Liver (tissue), 8 donors: ENCODE measurements at regions not wholly inside any gene's neighbourhood (a gene's known extent, or its start where the extent isn't known, plus 50 kb on each side); places are given as distances from the start of the nearest gene placed in this dataset.

Source experiments
- DNase-seq: peaks from one replicate; pipeline ENCODE4 v3.0.0-alpha.2; 2017; ENCODE audit warnings: low spot score
- H3K27ac ChIP-seq, 2 donors: one replicate each; pipeline ENCODE4 v1.7.0; 2013; ENCODE audit warnings: inconsistent platforms in 2 of 2, low read length in 2 of 2, control low read depth in 1 of 2, low read depth in 1 of 2, mild to moderate bottlenecking in 1 of 2
- H3K27me3 ChIP-seq, 4 donors: one replicate each; pipeline versions ENCODE4 v1.6.1 to v1.7.0; 2013; ENCODE audit warnings: low read length in 3 of 4, inconsistent platforms in 1 of 4, mild to moderate bottlenecking in 1 of 4, moderate library complexity in 1 of 4; ENCODE audit not compliant: control insufficient read depth in 4 of 4, insufficient read depth in 4 of 4
- H3K36me3 ChIP-seq, 4 donors: one replicate each; pipeline versions ENCODE4 v1.6.1 to v1.7.0; 2013; ENCODE audit warnings: low read length in 3 of 4, mild to moderate bottlenecking in 3 of 4, low read depth in 1 of 4, moderate library complexity in 1 of 4; ENCODE audit not compliant: control insufficient read depth in 4 of 4, insufficient read depth in 3 of 4
- H3K4me1 ChIP-seq, 4 donors: one replicate each; pipeline versions ENCODE4 v1.6.1 to v1.7.0; 2013; ENCODE audit warnings: low read length in 3 of 4, mild to moderate bottlenecking in 3 of 4, moderate library complexity in 1 of 4; ENCODE audit not compliant: control insufficient read depth in 4 of 4, insufficient read depth in 4 of 4
- H3K4me3 ChIP-seq, 3 donors: one replicate each; pipeline versions ENCODE4 v1.6.1 to v1.7.0; 2013; ENCODE audit warnings: low read length in 3 of 3, control low read depth in 1 of 3, low read depth in 1 of 3, mild to moderate bottlenecking in 1 of 3
- H3K9ac ChIP-seq, 2 donors: one replicate each; pipeline ENCODE4 v1.7.0; 2013; ENCODE audit warnings: low read length in 2 of 2, mild to moderate bottlenecking in 2 of 2, moderate library complexity in 2 of 2, control low read depth in 1 of 2, low read depth in 1 of 2
- H3K9me3 ChIP-seq, 4 donors: one replicate each; pipeline versions ENCODE4 v1.6.1 to v1.7.0; 2013; ENCODE audit warnings: low read length in 3 of 4; ENCODE audit not compliant: control insufficient read depth in 4 of 4
- EGR1 ChIP-seq, 2 donors: IDR thresholded peaks; 2 replicates each; pipeline ENCODE4 v1.6.1; 2016 to 2018; ENCODE audit warnings: antibody characterized with exemption in 2 of 2, low read depth in 2 of 2
- FOXA1 ChIP-seq: IDR thresholded peaks from 2 replicates; pipeline ENCODE4 v1.6.1; 2016; ENCODE audit warnings: antibody characterized with exemption
- FOXA2 ChIP-seq: IDR thresholded peaks from 2 replicates; pipeline ENCODE4 v1.6.1; 2016; ENCODE audit warnings: antibody characterized with exemption
- GABPA ChIP-seq, 2 donors: IDR thresholded peaks in 1 of 2; conservative IDR thresholded peaks in 1 of 2; 2 replicates each; pipeline ENCODE4 v1.6.1; 2016; ENCODE audit warnings: antibody characterized with exemption in 2 of 2, mild to moderate bottlenecking in 1 of 2, moderate library complexity in 1 of 2
- HNF4A ChIP-seq, 2 donors: conservative IDR thresholded peaks; 2 replicates each; pipeline ENCODE4 v1.6.1; 2016; ENCODE audit warnings: antibody characterized with exemption in 2 of 2, mild to moderate bottlenecking in 2 of 2
- HNF4G ChIP-seq: IDR thresholded peaks from 2 replicates; pipeline ENCODE4 v1.6.1; 2016; ENCODE audit warnings: antibody characterized with exemption
- JUND ChIP-seq, 2 donors: IDR thresholded peaks; 2 replicates each; pipeline ENCODE4 v1.6.1; 2016; ENCODE audit warnings: antibody characterized with exemption in 2 of 2
- NR2F2 ChIP-seq: IDR thresholded peaks from 2 replicates; pipeline ENCODE4 v1.6.1; 2016; ENCODE audit warnings: antibody characterized with exemption
- RAD21 ChIP-seq, 2 donors: IDR thresholded peaks; 2 replicates each; pipeline ENCODE4 v1.6.1; 2016; ENCODE audit warnings: antibody characterized with exemption in 2 of 2, mild to moderate bottlenecking in 2 of 2
- RXRA ChIP-seq, 2 donors: IDR thresholded peaks; 2 replicates each; pipeline ENCODE4 v1.6.1; 2017 to 2018; ENCODE audit warnings: antibody characterized with exemption in 2 of 2, mild to moderate bottlenecking in 1 of 2
- SP1 ChIP-seq: IDR thresholded peaks from 2 replicates; pipeline ENCODE4 v1.6.1; 2018; ENCODE audit warnings: antibody characterized with exemption, mild to moderate bottlenecking
- TAF1 ChIP-seq: conservative IDR thresholded peaks from 2 replicates; pipeline ENCODE4 v1.6.1; 2016; ENCODE audit warnings: antibody characterized with exemption, mild to moderate bottlenecking
- YY1 ChIP-seq: IDR thresholded peaks from 2 replicates; pipeline ENCODE4 v1.6.1; 2016; ENCODE audit warnings: antibody characterized with exemption, mild to moderate bottlenecking
- WGBS: extraction: QIAGEN DNeasy Blood & Tissue Kit; methylation state at CpG from one replicate; pipeline ENCODE4 v1.1.7; 2013; 5-methylcytosine and 5-hydroxymethylcytosine counted together
- TF ChIP-seq, protein P1 (sequence below): fragments of 150-350 bp; IDR thresholded peaks from 2 replicates; pipeline ENCODE4 v1.5.1; 2017; ENCODE audit warnings: improper control_type of control experiment, low read depth, low read length; ENCODE audit not compliant: missing input control
- TF ChIP-seq, protein P2 (sequence below): IDR thresholded peaks from 2 replicates; pipeline ENCODE4 v1.6.1; 2016; ENCODE audit warnings: antibody characterized with exemption, mild to moderate bottlenecking
- TF ChIP-seq, protein P3 (sequence below): IDR thresholded peaks from 2 replicates; pipeline ENCODE4 v1.6.1; 2016; ENCODE audit warnings: antibody characterized with exemption
- TF ChIP-seq, protein P4 (sequence below): IDR thresholded peaks from 2 replicates; pipeline ENCODE4 v1.6.1; 2016; ENCODE audit warnings: antibody characterized with exemption
- TF ChIP-seq, protein P5 (sequence below): IDR thresholded peaks from 2 replicates; pipeline ENCODE4 v1.6.1; 2016; ENCODE audit warnings: antibody characterized with exemption
- donor health status: healthy.
- donor health status: healthy.
- donor health status: healthy.
- donor health status: healthy.
- donor health status: healthy.

DNA sequence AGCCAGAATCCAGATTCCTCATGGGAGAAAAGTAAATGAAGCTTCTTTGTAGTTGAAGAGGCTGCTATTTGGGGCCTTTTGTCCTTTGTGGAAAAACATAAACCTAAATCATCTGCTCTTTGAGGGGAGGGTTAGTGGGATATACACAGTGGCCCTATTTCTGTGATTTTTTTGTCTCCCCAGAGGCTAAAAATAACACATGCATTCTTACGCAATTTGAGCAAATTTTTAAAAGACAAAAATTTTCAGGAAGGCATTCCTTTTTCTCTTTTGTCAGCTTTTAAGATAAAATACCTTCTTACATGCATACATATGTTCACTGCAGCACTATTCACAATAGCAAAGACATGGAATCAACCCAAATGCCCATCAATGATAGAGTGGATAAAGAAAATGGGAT, 165.5 kb downstream of the AXIN2 start:
- Histone ChIP-seq H3K27ac (no peak overlapping the region), H3K4me1 (no peaks in the 10 kb centered on the region), H3K36me3 (no peaks in the 10 kb centered on the region), H3K9ac (no peak overlapping the region), H3K27me3 (peaks cover 0 to 4% (median 0%) of the 10 kb centered on the region in 4 donors), H3K9me3 (no peaks in the 10 kb centered on the region), H3K4me3 (no peak overlapping the region)
- no peak for TF ChIP-seq GABPA (IDR thresholded peaks at IDR 0.05 in 1 of 2, conservative IDR thresholded peaks at IDR 0.05 in 1 of 2)
- TF ChIP-seq FOXA2 = no peak
- no peak for TF ChIP-seq YY1
- TF ChIP-seq TAF1 = no peak
- no peak for TF ChIP-seq JUND (IDR thresholded peaks at IDR 0.05)
- no peak for TF ChIP-seq RAD21 (IDR thresholded peaks at IDR 0.05)
- TF ChIP-seq, protein P1, sequence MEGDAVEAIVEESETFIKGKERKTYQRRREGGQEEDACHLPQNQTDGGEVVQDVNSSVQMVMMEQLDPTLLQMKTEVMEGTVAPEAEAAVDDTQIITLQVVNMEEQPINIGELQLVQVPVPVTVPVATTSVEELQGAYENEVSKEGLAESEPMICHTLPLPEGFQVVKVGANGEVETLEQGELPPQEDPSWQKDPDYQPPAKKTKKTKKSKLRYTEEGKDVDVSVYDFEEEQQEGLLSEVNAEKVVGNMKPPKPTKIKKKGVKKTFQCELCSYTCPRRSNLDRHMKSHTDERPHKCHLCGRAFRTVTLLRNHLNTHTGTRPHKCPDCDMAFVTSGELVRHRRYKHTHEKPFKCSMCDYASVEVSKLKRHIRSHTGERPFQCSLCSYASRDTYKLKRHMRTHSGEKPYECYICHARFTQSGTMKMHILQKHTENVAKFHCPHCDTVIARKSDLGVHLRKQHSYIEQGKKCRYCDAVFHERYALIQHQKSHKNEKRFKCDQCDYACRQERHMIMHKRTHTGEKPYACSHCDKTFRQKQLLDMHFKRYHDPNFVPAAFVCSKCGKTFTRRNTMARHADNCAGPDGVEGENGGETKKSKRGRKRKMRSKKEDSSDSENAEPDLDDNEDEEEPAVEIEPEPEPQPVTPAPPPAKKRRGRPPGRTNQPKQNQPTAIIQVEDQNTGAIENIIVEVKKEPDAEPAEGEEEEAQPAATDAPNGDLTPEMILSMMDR = no peak
- TF ChIP-seq, protein P2, sequence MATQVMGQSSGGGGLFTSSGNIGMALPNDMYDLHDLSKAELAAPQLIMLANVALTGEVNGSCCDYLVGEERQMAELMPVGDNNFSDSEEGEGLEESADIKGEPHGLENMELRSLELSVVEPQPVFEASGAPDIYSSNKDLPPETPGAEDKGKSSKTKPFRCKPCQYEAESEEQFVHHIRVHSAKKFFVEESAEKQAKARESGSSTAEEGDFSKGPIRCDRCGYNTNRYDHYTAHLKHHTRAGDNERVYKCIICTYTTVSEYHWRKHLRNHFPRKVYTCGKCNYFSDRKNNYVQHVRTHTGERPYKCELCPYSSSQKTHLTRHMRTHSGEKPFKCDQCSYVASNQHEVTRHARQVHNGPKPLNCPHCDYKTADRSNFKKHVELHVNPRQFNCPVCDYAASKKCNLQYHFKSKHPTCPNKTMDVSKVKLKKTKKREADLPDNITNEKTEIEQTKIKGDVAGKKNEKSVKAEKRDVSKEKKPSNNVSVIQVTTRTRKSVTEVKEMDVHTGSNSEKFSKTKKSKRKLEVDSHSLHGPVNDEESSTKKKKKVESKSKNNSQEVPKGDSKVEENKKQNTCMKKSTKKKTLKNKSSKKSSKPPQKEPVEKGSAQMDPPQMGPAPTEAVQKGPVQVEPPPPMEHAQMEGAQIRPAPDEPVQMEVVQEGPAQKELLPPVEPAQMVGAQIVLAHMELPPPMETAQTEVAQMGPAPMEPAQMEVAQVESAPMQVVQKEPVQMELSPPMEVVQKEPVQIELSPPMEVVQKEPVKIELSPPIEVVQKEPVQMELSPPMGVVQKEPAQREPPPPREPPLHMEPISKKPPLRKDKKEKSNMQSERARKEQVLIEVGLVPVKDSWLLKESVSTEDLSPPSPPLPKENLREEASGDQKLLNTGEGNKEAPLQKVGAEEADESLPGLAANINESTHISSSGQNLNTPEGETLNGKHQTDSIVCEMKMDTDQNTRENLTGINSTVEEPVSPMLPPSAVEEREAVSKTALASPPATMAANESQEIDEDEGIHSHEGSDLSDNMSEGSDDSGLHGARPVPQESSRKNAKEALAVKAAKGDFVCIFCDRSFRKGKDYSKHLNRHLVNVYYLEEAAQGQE = no peak
- no peak for TF ChIP-seq SP1
- TF ChIP-seq RXRA (IDR thresholded peaks at IDR 0.05) = no peak
- TF ChIP-seq HNF4G = no peak
- TF ChIP-seq EGR1 (IDR thresholded peaks at IDR 0.05; ENCODE audit: low read depth in 2 of 2) = no peak
- WGBS = 92% methylated on average over 1 of the region's 1 CpG
- no peak for DNase-seq

DNA sequence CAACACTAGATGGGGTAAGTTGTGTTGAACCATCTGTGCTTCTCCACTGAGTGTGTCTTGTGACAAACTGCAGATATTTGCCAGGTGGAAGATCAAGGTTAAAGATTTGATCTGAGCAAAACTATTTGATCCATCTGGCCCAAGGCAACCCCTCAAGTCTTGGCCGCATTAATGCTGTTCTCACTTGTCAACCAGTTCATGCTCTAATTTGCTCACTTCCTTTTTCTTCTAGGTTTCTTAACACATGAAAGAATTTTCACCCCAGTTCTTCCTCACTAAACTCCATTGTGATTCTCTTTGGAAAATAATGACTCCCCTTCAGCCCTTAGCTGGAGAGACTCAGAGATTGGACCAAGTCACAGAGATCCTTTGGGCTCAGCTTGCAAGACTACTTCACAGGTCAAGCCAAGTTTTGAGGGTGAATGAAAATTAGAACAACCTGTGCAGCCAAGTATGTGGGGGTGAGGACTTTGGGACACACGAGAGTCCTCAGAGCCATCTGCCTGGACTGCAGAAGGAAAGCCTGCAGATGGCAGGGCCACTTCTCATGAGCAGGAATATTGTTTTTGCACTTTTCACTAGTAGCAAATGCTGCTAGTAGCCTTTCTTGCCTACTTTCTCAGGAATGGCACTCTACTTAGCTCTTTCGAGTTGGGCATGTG, 166.5 kb downstream of the AXIN2 start:
- Histone ChIP-seq H3K27me3 (peaks cover 0 to 4% (median 0%) of the 10 kb centered on the region in 4 donors), H3K27ac (no peak overlapping the region), H3K9me3 (no peaks in the 10 kb centered on the region), H3K4me1 (no peaks in the 10 kb centered on the region), H3K36me3 (no peaks in the 10 kb centered on the region), H3K4me3 (no peak overlapping the region), H3K9ac (no peak overlapping the region)
- no peak for DNase-seq
- TF ChIP-seq, protein P3, sequence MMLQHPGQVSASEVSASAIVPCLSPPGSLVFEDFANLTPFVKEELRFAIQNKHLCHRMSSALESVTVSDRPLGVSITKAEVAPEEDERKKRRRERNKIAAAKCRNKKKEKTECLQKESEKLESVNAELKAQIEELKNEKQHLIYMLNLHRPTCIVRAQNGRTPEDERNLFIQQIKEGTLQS = no peak
- TF ChIP-seq YY1 = no peak
- TF ChIP-seq, protein P4, sequence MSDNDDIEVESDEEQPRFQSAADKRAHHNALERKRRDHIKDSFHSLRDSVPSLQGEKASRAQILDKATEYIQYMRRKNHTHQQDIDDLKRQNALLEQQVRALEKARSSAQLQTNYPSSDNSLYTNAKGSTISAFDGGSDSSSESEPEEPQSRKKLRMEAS = no peak
- TF ChIP-seq FOXA2 = no peak
- TF ChIP-seq SP1 = no peak
- TF ChIP-seq, protein P2 = no peak
- TF ChIP-seq JUND (IDR thresholded peaks at IDR 0.05) = no peak
- no peak for TF ChIP-seq FOXA1
- no peak for TF ChIP-seq GABPA (IDR thresholded peaks at IDR 0.05 in 1 of 2, conservative IDR thresholded peaks at IDR 0.05 in 1 of 2)
- TF ChIP-seq, protein P5, sequence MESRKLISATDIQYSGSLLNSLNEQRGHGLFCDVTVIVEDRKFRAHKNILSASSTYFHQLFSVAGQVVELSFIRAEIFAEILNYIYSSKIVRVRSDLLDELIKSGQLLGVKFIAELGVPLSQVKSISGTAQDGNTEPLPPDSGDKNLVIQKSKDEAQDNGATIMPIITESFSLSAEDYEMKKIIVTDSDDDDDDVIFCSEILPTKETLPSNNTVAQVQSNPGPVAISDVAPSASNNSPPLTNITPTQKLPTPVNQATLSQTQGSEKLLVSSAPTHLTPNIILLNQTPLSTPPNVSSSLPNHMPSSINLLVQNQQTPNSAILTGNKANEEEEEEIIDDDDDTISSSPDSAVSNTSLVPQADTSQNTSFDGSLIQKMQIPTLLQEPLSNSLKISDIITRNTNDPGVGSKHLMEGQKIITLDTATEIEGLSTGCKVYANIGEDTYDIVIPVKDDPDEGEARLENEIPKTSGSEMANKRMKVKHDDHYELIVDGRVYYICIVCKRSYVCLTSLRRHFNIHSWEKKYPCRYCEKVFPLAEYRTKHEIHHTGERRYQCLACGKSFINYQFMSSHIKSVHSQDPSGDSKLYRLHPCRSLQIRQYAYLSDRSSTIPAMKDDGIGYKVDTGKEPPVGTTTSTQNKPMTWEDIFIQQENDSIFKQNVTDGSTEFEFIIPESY = no peak
- TF ChIP-seq HNF4A (conservative IDR thresholded peaks at IDR 0.05) = no peak
- TF ChIP-seq NR2F2 = no peak
- no peak for TF ChIP-seq TAF1
- no peak for TF ChIP-seq HNF4G
- TF ChIP-seq RXRA (IDR thresholded peaks at IDR 0.05) = no peak
- 78% methylated on average over 3 of the region's 3 CpGs for WGBS
